B cell (primary cell): ENCODE measurements at regions not wholly inside any gene's neighbourhood (a gene's known extent, or its start where the extent isn't known, plus 50 kb on each side); places are given as distances from the start of the nearest gene placed in this dataset.
A peak's percentile ranks its signal among the peaks of the same experiment; 100 is the strongest.

ENCODE experiments used
- ATAC-seq: fragments of 200-7000 bp; cut with Tn5 transposase; one replicate; pipeline ENCODE4 v1.10.0; 2021; ENCODE audit warnings: low read depth, mild to moderate bottlenecking, moderate number of reproducible peaks, moderate library complexity
- CTCF ChIA-PET: fragments of 350-600 bp; sonication (Branson Sonifier 250); formaldehyde crosslinking; loops from one replicate; lab custom pipeline; 2021; ENCODE audit warnings: antibody characterized with exemption, inconsistent platforms; lab: Charles Lee
- POLR2A ChIA-PET: fragments of 350-600 bp; sonication (Branson Sonifier 250); formaldehyde crosslinking; loops from one replicate; lab custom pipeline; 2021; ENCODE audit warnings: antibody characterized with exemption; lab: Charles Lee
- DNase-seq: peaks from one replicate; pipeline ENCODE4 v3.0.0; 2013
- H2AFZ ChIP-seq: 2 replicates; pipeline ENCODE4 v1.6.1; 2012; ENCODE audit warnings: mild to moderate bottlenecking, low read depth, low read length; ENCODE audit not compliant: insufficient read depth, poor library complexity, severe bottlenecking
- H3K27ac ChIP-seq, 2 donors: 1 replicate in 1 of 2; 2 replicates in 1 of 2; pipeline ENCODE4 v1.5.1; 2012 to 2013; ENCODE audit warnings: low read length in 2 of 2, mild to moderate bottlenecking in 2 of 2, moderate library complexity in 1 of 2
- H3K27me3 ChIP-seq, 4 experiments: fragments of 200-600 bp in 1 of 4; sonication (generic) in 1 of 4; replicated peaks in 1 of 4; 1 replicate in 2 of 4; 2 replicates in 2 of 4; pipeline versions ENCODE4 v1.6.1 to v1.7.0; 2013 to 2016; ENCODE audit warnings: low read length in 3 of 4, mild to moderate bottlenecking in 2 of 4, mixed read lengths in 1 of 4, moderate library complexity in 1 of 4; ENCODE audit not compliant: insufficient read depth in 4 of 4, control insufficient read depth in 3 of 4; ENCODE audit errors: control extremely low read depth in 1 of 4
- H3K36me3 ChIP-seq, 2 experiments: replicated peaks in 1 of 2; 1 replicate in 1 of 2; 2 replicates in 1 of 2; pipeline versions ENCODE4 v1.6.1 to v1.7.1; 2013; ENCODE audit warnings: low read length in 1 of 2; ENCODE audit not compliant: insufficient read depth in 2 of 2, control insufficient read depth in 1 of 2; ENCODE audit errors: control extremely low read depth in 1 of 2, extremely low read depth in 1 of 2
- H3K4me1 ChIP-seq, 2 donors: fragments of 200-600 bp in 1 of 2; sonication (generic) in 1 of 2; 1 replicate in 1 of 2; 2 replicates in 1 of 2; pipeline versions ENCODE4 v1.5.1 to v1.6.1; 2013 to 2017; ENCODE audit warnings: low read length in 2 of 2; ENCODE audit not compliant: control insufficient read depth in 2 of 2, insufficient read depth in 2 of 2
- H3K4me2 ChIP-seq: replicated peaks from 2 replicates; pipeline ENCODE3; 2012; ENCODE audit warnings: mild to moderate bottlenecking, low read depth, low read length; ENCODE audit not compliant: poor library complexity, severe bottlenecking
- H3K4me3 ChIP-seq, 5 experiments: fragments of 200-600 bp in 1 of 5; sonication (generic) in 1 of 5; 1 replicate in 3 of 5; 2 replicates in 2 of 5; pipeline versions ENCODE4 v1.5.1 to v1.7.0; 2011 to 2016; ENCODE audit warnings: low read length in 4 of 5, mild to moderate bottlenecking in 4 of 5, low read depth in 2 of 5, control low read depth in 1 of 5, moderate library complexity in 1 of 5; ENCODE audit not compliant: insufficient read depth in 1 of 5; ENCODE audit errors: control extremely low read depth in 1 of 5, extremely low read depth in 1 of 5
- H3K79me2 ChIP-seq: fragments of 200-600 bp; sonication (generic); one replicate; pipeline ENCODE4 v1.6.0; 2016; ENCODE audit warnings: low read length; ENCODE audit not compliant: control insufficient read depth, insufficient read depth
- H3K9ac ChIP-seq: fragments of 200-600 bp; sonication (generic); 2 replicates; pipeline ENCODE4 v1.6.1; 2017; ENCODE audit warnings: mild to moderate bottlenecking, low read length, moderate library complexity
- H3K9me3 ChIP-seq, 3 donors: one replicate each; pipeline versions ENCODE4 v1.6.1 to v1.7.1; 2013; ENCODE audit warnings: low read length in 2 of 3; ENCODE audit not compliant: control insufficient read depth in 2 of 3, insufficient read depth in 1 of 3; ENCODE audit errors: control extremely low read depth in 1 of 3
- H4K20me1 ChIP-seq: 2 replicates; pipeline ENCODE4 v1.6.0; 2012; ENCODE audit warnings: mild to moderate bottlenecking, low read length; ENCODE audit not compliant: insufficient read depth, control insufficient read depth, poor library complexity, severe bottlenecking
- H3K27ac Mint-ChIP-seq: one replicate; pipeline ENCODE4 v1.8.0; 2021; ENCODE audit warnings: mixed read lengths
- H3K27me3 Mint-ChIP-seq: one replicate; pipeline ENCODE4 v1.8.0; 2021; ENCODE audit warnings: mixed read lengths
- H3K4me1 Mint-ChIP-seq: one replicate; pipeline ENCODE4 v1.8.0; 2021; ENCODE audit warnings: mixed read lengths
- H3K4me3 Mint-ChIP-seq: one replicate; pipeline ENCODE4 v1.8.0; 2021; ENCODE audit warnings: mixed read lengths
- H3K9me3 Mint-ChIP-seq: one replicate; pipeline ENCODE4 v1.8.0; 2022; ENCODE audit warnings: mixed read lengths; ENCODE audit not compliant: insufficient read depth
- EZH2 ChIP-seq: IDR thresholded peaks from 2 replicates; pipeline ENCODE4 v1.6.1; 2012; ENCODE audit warnings: borderline replicate concordance, low read depth, mild to moderate bottlenecking, moderate library complexity, low read length; ENCODE audit not compliant: insufficient read depth, poor library complexity, severe bottlenecking
- WGBS: methylation state at CpG from one replicate; pipeline ENCODE4 v1.1.5; 2013; ENCODE audit warnings: missing lambda C conversion rate; ENCODE audit not compliant: insufficient coverage; 5-methylcytosine and 5-hydroxymethylcytosine counted together
- intact Hi-C: fragments of 100-400 bp; cut with micrococcal nuclease; formaldehyde crosslinking; loops from one replicate; pipeline ENCODE4 v1.10.0; 2022
- TF ChIP-seq, protein P1 (sequence below): fragments of 200-600 bp; IDR thresholded peaks from one replicate; pipeline ENCODE4 v1.8.0; 2022; ENCODE audit warnings: antibody characterized with exemption, mild to moderate bottlenecking

GRCh38 chrX:130524476-130525194 lies 122.8 kb downstream of the RBMX2 start:
- ChIA-PET CTCF (no interaction called here), POLR2A (no interaction called here)
- no peak for TF ChIP-seq EZH2
- TF ChIP-seq, protein P1, sequence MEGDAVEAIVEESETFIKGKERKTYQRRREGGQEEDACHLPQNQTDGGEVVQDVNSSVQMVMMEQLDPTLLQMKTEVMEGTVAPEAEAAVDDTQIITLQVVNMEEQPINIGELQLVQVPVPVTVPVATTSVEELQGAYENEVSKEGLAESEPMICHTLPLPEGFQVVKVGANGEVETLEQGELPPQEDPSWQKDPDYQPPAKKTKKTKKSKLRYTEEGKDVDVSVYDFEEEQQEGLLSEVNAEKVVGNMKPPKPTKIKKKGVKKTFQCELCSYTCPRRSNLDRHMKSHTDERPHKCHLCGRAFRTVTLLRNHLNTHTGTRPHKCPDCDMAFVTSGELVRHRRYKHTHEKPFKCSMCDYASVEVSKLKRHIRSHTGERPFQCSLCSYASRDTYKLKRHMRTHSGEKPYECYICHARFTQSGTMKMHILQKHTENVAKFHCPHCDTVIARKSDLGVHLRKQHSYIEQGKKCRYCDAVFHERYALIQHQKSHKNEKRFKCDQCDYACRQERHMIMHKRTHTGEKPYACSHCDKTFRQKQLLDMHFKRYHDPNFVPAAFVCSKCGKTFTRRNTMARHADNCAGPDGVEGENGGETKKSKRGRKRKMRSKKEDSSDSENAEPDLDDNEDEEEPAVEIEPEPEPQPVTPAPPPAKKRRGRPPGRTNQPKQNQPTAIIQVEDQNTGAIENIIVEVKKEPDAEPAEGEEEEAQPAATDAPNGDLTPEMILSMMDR = no peak
- Histone ChIP-seq H3K27me3 (peaks cover 0 to 5% (median 0%) of the 10 kb centered on the region in 4 experiments), H3K4me1 (peaks cover 0 to 4% of the 10 kb centered on the region in 2 donors), H3K9ac (no peak overlapping the region), H3K36me3 (no peaks in the 10 kb centered on the region), H3K9me3 (peaks cover 0 to 7% (median 0%) of the 10 kb centered on the region in 3 donors), H3K79me2 (no peaks in the 10 kb centered on the region), H3K4me3 (no peak overlapping the region), H4K20me1 (no peaks in the 10 kb centered on the region), H2AFZ (no peak overlapping the region), H3K4me2 (no peak overlapping the region), H3K27ac (no peak overlapping the region)
- DNase-seq = no peak
- no CpG with 5 or more reads among the region's 6 CpGs for WGBS
- Mint-ChIP-seq H3K27me3 (peaks cover 5% of the 10 kb centered on the region), H3K4me3 (peak overlapping the region; percentile 38), H3K27ac (no peak overlapping the region), H3K9me3 (no peaks in the 10 kb centered on the region), H3K4me1 (peaks cover 8% of the 10 kb centered on the region)
- intact Hi-C loops = no loop called here
- no peak for ATAC-seq

DNA sequence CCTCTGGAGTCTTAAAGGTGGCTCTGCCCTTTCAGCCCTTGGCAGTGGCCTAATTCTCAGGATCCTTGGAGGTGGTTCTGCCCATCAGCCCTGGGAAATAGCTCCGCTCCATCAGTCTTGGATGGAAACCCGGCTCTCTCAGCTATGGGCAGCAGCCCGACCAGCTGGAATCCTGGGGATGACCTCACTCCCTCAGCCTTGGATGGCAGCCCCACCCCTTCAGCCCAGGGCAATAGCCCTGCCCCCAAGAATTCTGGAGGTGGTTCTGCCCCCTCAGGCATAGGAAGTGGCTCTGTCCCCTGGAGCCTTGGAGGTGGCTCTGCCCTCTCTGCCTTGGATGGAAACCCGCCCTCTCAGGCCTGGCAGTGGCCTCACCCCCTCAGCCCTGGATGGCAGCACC lies 127.7 kb downstream of the RBMX2 start:
- no peak overlapping the region for H3K4me3 ChIP-seq
- H3K27ac ChIP-seq = no peak overlapping the region
- H3K4me1 ChIP-seq = no peaks in the 10 kb centered on the region
- H3K9me3 ChIP-seq = no peaks in the 10 kb centered on the region
- WGBS = 86% methylated on average over 3 of the region's 4 CpGs
- POLR2A ChIA-PET = no interaction called here
- DNase-seq (no peak), ATAC-seq (no peak)
- H4K20me1 ChIP-seq = no peaks in the 10 kb centered on the region
- Mint-ChIP-seq H3K27me3 (peaks cover 5% of the 10 kb centered on the region), H3K27ac (no peak overlapping the region), H3K9me3 (no peaks in the 10 kb centered on the region), H3K4me1 (peaks cover 1% of the 10 kb centered on the region), H3K4me3 (no peak overlapping the region)
- H3K9ac ChIP-seq = no peak overlapping the region
- no peaks in the 10 kb centered on the region for H3K27me3 ChIP-seq
- no peak overlapping the region for H3K4me2 ChIP-seq
- TF ChIP-seq, protein P1 = no peak
- TF ChIP-seq EZH2 = no peak
- CTCF ChIA-PET = no interaction called here
- no peak overlapping the region for H2AFZ ChIP-seq
- no peaks in the 10 kb centered on the region for H3K36me3 ChIP-seq
- H3K79me2 ChIP-seq = no peaks in the 10 kb centered on the region
- intact Hi-C loops = no loop called here
